ENCODE measurements at regions not wholly inside any gene's neighbourhood (a gene's known extent, or its start where the extent isn't known, plus 50 kb on each side); places are given as distances from the start of the nearest gene placed in this dataset.
A peak's percentile ranks its signal among the peaks of the same experiment; 100 is the strongest.

DNA sequence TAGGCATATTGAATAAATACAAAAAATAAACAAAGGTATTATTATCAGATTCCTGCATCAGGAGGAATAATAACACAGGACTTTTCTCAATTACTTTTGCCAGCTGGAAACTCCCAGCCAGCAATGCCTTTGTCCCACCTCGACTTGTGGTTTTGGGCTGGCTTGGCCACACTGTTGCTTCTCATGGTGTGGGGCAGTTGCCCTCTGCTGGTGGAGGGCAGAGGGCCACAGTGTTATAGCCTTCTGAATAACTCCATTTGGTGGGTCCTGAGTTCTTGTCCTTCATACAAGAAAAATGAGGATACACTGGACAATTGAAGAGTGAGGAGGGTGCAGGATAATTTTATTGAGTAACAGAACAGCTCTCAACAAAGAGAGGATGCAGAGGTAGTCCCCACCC, 1206.0 kb upstream of the ADGRL3 start:
- peak; percentile 17 for DNase-seq (ENCODE audit: low read depth)

DNA sequence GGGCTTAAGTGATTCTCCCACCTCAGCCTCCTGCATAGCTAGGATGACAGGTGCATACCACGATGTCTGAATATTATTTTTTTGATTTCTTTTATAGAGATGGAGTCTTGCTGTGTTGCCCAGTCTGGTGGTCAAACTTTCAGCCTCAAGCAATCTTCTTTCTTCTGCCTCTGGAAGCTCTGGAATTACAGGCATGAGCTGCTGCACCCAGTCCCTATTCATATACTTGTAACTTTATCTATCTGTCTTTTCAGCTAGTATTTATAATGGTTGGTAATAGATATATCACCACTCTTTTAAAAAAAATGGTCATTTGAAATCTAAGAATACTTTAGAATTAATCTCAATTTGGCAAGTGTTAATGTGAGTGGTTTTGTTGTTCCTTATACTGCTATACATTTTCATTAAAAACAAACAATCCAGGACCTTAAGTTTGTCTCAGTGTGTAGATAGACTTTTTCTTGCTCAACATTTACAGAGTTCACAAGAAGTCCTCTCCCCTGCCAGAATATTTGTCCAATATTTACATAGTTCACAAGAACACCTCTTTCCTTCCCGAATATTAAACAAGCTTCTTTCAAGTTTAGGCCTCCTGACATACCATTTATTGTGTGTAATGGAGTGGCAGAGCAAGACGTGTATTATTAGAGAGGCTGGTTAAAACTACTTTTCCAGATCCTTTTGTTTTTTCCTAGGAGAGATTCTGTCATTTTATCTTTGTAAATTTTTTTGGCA, 1197.4 kb upstream of the ADGRL3 start:
- no peak for DNase-seq (ENCODE audit: low read depth)

DNA sequence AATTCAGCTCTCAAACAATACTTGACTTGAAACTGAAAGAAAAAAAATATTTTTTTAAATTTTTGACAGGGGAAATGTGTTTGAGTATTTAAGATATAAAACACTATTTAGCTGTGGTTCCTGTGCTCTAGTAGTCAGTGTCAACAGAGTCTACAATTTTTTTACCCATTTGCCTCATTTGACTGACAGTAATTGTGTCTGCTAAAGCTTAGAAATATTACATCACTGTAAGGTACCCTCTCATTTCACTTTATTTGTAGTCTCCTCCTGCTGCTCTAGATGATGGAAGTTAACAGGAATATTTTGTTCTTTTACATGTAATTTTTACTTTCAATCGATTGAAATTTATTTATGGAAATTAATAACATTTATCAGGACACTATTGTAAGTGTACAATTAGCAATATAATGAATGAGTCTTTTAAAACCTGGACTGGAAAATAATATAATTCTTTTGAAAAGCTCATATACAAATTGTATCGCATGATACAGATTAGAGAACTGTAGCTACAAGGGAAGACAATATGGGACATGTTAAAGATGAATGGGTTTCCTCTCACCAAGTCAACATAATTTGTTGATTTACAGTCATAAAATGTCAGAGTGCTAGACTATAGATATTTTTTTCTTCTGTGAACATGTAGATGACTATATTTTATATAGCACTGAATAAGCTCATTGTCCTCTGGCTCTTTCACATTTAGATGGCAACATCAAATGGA, 1186.5 kb upstream of the ADGRL3 start:
- no peak for DNase-seq (ENCODE audit: low read depth)

DNA sequence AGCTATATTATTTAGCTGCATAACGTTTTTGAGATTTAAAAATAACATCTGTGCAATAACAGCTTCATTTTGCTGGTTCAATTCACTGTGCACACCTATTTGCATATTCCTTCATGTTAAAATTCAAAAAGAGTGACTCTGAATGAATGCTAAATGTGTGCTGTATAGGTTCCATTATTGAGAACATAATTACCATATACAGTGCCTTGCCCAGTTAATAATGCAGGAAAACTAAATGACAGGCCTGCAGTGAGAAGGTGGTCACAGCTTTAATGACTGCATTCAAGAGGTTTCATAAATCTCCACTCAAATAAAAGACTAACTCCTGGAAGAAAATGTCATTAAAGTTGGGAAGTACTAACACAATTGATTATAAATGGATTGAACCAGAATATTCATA, 1183.2 kb upstream of the ADGRL3 start:
- no peak for DNase-seq (ENCODE audit: low read depth)

DNA sequence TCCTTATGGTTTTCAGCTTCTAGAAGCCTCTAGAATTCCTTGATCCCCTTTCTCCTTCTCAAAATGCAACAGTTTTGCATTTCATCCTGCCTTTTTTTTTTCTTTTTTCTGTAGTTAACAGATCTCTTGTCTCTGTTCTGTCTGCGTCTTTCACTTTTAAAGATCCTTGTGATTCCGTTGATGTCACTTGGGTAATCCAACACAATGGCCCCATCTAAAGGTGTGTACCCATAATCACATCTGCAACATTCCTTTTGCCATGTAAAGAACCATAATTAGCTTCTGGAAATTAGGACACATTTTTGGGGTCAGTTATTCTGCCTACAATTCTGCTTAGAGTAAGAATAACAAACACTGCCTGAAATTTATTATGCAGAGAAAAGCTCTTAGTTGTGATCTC, 1180.9 kb upstream of the ADGRL3 start:
- no peak for DNase-seq (ENCODE audit: low read depth)

DNA sequence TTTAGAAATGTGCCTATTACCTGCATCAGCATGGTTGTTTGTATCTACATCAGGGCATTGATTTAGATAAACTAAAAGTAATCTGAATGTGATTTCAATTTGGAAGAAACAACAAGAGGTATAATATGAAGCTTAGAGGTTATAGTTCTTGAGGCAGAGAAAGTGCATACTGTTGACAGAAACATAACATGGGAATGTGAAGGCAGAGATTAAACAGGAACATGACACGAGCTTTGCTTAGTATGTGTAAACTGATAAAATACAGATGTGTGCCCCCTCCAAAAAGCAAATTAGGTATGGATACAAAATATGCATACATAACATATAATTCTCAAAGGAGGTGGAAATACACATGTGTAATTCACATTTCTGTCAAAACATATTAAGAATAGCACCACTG, 1180.2 kb upstream of the ADGRL3 start:
- DNase-seq (ENCODE audit: low read depth): no peak

DNA sequence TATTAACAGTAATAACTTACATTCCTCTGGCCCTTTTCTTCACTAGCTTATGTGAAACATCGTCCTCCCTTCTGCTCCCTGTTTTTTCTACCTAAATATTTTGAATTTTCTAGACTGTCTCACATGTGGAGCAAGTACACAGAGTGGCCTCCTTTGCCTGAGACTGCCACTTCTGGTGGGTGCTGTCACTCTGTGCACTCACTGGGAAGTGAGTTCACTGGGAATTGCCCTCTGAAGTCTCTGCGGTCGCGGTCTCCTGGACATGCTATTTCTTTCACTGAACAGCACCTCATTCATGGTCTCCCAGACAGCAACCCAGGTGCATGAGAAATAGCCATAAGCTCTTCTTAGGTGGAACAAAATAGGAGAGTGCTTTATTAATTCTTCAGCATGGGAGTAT, 1179.7 kb upstream of the ADGRL3 start:
- DNase-seq (ENCODE audit: low read depth): no peak

DNA sequence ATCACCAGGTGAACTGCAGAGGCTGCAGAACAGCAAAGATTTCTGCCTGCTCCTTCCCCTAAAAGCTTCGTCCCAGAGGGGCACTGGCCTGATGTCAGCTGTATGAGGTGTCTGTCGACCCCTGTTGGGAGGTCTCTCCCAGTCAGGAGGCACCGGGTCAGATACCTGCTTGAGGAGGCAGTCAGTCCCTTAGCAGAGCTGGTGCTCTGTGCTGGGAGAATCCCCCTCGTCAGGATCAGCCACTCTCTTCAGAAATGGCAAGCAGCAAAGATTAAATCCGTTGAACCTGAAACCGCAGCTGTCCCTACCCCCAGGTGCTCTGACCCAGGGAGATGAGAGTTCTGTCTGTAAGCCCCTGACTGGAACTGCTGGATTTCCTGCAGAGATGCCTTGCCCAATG, 1166.3 kb upstream of the ADGRL3 start:
- DNase-seq (ENCODE audit: low read depth): no peak

DNA sequence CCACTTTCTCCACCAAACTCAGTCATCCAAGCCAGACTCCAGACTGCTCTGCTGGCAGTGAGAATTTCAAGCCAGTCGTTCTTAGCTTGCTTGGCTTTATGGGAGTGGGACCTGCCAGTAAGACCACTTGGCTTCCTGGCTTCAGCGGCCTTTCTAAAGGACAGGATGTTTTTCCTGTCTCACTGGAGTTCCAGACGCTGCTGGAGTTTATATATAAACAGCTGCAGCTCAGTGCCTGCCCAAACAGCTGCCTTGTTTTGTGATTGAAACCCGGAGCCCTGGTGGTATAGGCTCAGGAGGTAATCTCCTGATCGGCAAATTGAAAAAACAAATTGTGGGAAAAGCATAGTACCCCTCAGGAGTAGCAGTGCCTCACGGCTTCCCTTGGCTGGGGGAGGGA, 1165.8 kb upstream of the ADGRL3 start:
- DNase-seq (ENCODE audit: low read depth): no peak

DNA sequence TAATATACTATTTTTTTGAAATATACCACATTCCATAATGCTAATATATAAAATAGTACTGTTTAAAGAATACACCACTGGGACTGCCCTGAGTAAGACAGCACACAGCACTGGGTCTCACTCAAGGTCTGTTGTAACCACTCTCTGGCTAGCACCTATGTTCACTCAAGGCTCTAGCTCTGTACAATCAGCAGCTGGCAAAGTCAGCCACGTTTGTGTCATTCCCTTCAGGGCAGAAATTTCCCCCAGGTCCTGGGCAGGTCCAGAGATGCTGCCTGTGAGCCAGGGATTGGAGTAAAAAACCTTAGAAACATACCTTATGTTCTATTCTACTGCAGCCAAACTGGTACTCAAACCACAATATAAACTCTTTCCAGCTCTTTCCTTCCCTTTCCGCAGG, 1160.2 kb upstream of the ADGRL3 start:
- no peak for DNase-seq (ENCODE audit: low read depth)

DNA sequence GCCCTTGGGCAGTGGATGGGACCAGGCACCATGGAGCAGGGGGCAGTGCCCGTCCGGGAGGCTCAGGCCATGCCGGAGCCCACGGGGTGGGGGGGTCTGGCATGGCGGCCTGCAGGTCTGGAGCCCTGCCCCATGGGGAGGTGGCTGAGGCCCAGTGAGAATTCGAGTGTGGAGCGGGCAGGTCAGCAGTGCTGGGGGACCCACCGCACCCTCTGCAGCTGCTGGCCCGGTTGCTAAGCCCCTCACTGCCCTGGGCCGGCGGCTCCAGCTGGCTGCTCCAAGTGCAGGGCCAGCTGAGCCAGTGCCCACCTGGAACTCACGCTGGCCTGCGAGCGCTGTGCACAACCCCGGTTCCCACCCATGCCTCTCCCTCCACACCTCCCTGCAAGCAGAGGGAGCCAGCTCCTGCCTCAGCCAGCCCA, 1157.9 kb upstream of the ADGRL3 start:
- DNase-seq (ENCODE audit: low read depth): no peak

DNA sequence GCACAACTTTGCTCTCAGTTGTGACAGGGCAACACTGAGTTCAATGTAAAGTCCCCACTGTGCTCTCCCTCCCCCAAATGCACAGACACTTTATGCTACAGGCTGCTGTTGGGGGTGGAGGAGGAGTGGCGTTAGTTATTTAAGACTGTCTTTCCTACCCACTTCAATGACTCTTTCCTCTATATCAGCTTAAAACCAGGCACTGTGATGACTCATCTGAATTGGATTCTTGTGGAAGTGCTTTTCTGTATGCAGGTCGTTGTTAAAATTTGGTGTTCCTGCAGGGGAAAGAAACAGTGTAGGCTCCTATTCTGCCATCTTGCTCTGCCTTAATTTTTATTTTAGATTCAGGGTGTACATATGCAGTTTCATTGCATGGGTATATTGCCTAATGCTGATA, 1157.2 kb upstream of the ADGRL3 start:
- DNase-seq (ENCODE audit: low read depth): peak; percentile 55

DNA sequence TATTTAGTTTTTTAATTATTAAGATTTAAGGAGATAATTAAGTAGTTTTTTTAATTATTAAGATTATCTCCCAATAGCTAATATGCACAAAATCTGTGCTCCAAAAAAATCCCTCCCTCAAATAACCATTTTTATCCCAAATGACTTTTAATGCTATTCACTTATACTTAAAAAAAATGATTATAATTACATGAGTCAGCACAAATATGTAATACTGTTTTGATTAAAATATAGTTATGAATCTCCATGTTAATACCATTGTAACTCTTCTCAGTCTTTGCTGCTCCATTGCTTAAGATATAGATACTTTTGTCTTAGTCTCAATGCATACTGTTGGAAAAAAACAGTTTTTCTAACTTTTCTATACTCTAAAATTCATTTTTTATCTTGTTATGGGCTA, 1121.1 kb upstream of the ADGRL3 start:
- no peak for DNase-seq (ENCODE audit: low read depth)

DNA sequence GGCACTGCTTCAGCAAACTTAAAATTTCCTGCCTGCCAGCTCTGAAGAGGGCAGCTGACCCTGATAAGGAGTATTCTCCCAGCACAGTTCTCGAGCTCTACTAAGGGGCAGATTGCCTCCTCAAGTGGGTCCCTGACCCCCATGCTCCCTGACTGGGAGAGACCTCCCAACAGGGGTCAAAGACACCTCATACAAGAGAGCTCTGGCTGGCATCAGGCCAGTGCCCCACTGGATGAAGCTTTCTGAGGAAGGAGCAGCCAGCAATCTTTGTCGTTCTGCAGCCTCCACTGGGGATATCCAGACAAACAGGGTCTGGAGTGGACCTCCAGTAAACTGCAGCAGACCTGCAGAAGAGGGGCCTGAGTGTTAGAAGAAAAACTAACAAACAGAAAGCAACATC, 1118.3 kb upstream of the ADGRL3 start:
- no peak for DNase-seq (ENCODE audit: low read depth)

DNA sequence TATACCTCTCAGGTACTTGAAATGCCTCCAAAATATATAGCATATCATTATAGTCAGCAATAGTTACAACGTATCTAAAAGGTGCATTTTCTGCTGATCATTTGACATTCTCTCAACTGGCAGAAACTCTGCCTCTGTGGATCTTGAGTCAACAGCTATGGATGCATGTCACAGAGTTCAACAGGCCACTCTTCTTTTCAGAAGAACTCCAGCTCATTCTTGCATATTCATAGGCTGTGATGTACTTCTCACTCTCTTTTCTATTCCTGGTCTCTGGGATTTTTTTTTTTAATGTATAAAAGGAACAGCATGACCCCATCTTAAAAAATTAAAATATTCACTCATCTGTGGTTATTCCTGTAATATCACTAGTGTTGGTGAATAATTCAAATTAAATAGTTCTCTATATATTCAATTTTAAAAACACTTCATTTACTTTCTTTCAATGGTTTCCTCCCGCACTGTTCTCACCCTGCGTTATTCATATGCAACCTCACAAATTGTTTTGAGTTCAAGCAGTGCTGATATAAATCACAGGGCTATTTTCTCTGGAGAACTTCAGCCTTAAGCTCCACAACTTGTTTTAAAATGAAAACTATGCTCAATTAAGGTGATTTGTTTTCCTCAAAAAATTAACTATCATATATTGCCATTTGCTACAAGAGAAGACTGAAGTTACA, 1111.2 kb upstream of the ADGRL3 start:
- no peak for DNase-seq (ENCODE audit: low read depth)

DNA sequence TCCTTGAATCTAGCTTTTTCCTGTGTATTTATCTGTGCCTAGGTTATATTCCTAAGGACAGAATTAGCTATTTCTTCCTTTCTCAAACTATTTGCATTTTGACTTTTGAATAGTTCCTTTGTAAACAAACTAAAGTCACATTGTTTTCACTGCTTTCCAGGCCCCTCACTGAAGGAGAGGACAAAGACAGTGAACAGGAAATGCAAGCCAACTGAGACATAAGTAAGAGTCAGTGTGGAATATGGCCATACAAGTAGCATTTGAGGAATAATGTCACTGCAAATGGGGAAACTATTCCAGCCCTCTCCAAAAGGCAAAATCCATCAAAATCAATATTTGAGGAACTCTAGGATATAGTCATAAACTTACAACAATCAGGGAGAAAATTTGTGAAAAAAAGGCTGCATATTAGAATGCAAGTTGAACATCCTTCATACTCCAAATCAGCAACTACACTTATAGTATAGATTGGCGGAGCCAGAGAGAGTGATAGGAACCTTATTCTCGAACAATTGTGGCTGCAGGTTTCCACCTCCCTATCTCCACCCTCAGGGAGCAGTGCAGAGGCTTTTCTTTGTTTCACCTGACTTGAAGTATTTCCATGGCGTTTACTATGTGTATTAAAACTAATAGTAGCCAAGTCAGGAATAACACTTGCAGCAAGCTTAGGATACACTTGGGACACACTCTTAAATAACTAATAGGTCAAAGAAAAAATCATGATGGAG, 1110.4 kb upstream of the ADGRL3 start:
- DNase-seq (ENCODE audit: low read depth): no peak

DNA sequence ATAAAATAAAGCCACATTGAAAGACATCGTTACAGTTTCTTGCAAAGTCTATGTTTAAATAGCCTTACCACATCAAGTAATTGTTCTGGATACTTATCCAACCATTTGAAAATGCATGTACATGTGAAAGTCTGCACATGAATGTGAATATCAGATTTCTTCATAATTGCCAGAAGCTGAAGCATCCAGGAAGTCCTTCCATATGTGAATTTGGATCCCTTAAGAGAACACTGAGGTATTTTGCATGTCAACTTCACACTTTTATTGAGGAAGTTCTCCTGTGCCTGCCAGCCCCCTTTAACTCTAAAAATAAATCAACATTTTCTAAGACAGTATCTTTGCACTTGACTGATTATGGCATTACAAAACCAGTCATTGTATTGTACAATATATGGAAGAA, 1103.5 kb upstream of the ADGRL3 start:
- no peak for DNase-seq (ENCODE audit: low read depth)

DNA sequence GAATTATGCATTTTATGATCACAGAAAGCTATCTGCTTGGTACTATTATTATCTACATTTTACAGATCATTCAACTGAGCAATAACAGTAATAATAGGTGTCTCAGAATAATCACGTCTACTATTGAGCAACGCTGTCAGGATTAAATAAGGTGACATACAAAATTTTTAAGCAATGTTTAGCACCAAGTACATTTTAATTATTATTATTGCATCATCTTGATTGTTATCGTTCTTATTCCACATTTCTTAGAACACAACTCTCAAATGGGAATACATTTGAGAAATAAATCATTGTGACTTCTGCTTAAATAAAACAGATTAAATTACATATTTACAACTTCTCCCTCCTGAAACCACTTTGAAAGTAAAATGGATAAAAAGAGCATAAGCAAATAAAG, 1083.5 kb upstream of the ADGRL3 start:
- no peak for DNase-seq (ENCODE audit: low read depth)

DNA sequence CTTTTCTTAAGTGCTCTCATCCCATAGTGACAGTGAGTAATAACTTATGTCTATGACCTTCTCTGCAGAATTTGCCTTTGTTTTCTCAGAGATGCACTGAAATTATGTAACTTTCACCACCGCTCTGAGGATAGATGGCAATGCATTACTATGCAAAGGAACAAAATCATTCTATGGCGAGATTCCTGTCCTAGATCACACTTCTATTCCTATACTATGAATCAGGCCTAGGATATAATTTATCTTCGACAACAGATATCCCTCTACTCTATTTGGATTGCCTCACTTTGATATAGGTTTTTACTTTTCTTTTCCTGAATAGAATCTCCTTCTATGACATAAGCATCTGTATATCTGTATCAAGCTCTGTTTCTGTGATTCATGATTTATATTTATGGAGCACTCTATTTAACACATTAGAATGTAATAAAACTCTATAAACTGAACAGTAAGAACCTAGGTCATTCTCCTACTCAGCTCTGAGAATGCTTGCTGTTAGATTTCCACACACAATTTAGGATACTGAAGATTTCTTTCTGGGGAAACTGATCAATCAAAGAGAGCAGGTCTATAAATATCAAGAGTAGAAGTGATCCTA, 1082.3 kb upstream of the ADGRL3 start:
- no peak for DNase-seq (ENCODE audit: low read depth)

DNA sequence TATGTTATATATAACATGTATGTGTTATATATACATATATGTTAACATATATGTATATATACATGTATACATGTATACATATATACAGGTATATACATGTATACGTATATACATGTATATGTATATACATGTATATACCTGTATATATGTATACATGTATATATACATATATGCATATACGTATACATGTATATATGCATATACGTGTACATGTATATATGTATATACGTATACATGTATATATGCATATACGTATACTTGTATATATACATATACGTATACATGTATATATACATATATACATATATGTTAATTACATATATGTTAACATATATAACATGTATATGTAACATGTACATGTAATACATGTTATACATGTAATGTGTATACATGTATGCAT, 1077.3 kb upstream of the ADGRL3 start:
- DNase-seq (ENCODE audit: low read depth): no peak

DNA sequence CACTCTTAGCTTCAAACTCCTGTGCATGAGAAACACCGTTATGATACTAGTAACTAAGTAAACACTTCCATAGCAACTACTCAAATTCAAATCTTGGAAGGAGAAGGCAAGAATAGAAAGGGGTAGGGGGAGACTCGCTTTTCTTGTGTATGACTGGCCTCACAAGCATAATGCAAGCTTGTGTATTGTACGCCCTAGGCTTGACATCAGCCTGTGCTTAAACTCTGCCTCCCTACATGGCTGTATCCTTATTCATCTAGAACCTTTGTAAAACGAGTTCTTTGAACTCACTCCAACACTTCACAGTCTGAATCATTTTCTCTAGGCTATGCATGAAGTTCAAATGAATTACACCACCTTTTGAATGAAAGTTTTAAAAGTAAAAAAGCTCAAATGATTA, 1071.2 kb upstream of the ADGRL3 start:
- peak; percentile 25 for DNase-seq (ENCODE audit: low read depth)

DNA sequence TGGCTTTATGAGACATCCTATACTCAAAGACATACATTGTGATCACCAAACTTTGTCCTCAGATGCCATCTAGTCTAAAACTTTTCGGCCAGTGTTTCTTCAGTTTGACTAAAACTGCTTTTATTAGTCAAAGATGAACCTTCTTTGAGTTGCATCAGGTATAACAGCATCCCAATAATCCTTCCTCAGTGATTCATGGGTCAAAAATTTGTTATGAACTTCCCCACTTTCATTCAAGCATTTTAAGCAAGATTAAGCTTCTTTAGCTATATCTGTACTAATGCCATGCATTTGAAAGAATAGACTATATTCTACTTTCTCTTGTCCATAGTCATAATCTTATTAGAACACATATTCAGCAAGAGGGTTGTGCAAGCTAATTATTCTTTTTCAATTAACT, 1070.4 kb upstream of the ADGRL3 start:
- no peak for DNase-seq (ENCODE audit: low read depth)
